SK-N-MC (cell line): ENCODE measurements at regions not wholly inside any gene's neighbourhood (a gene's known extent, or its start where the extent isn't known, plus 50 kb on each side); places are given as distances from the start of the nearest gene placed in this dataset.

Experiments used
- EZH2 ChIP-seq: fragments of 200-600 bp; sonication (generic); IDR thresholded peaks from one replicate; pipeline ENCODE4 v1.6.1; 2017; ENCODE audit warnings: antibody characterized with exemption
- FOXP2 ChIP-seq: optimal IDR thresholded peaks from 2 replicates; pipeline ENCODE3; 2011; ENCODE audit warnings: mild to moderate bottlenecking, moderate library complexity; ENCODE audit not compliant: insufficient read depth; ENCODE audit errors: extremely low read length, control extremely low read depth
- POLR2AphosphoS5 ChIP-seq: IDR thresholded peaks from 2 replicates; pipeline ENCODE4 v1.6.1; 2012; ENCODE audit warnings: mild to moderate bottlenecking, low read depth, low read length, borderline replicate concordance

DNA sequence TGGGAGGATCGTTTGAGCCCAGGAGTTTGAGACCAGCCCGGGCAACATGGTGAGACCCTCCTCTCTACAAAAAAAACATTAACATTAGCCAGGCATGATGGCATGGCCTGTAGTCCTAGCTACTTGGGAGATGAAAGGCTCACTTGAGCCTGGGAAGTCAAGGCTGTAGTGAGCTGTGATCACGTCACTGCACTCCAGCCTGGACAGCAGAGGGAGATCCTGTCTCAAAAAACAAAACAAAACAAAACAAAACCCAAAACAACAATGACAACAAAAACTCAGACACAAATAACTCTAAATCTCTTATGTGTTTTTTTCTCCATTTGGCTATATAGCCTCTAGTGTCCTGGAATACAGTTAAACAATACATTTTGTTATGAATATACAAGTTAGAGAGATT is 127.3 kb upstream of the STK26 start:
- TF ChIP-seq EZH2 (no peak), POLR2AphosphoS5 (no peak), FOXP2 (no peak)
